BE2C (cell line): ENCODE measurements at regions not wholly inside any gene's neighbourhood (a gene's known extent, or its start where the extent isn't known, plus 50 kb on each side); places are given as distances from the start of the nearest gene placed in this dataset.

ENCODE experiments used
- DNase-seq: peaks from one replicate; pipeline ENCODE4 v3.0.0-alpha.2; 2020
- H3K27me3 ChIP-seq: fragments of 250-450 bp; sonication (Bioruptor Pico); 2 replicates; pipeline ENCODE4 v1.5.1; 2020; ENCODE audit warnings: mild to moderate bottlenecking
- H3K36me3 ChIP-seq: fragments of 250-450 bp; sonication (Bioruptor Pico); 2 replicates; pipeline ENCODE4 v1.5.1; 2020; ENCODE audit warnings: mild to moderate bottlenecking
- H3K4me1 ChIP-seq: fragments of 250-450 bp; sonication (Bioruptor Pico); 2 replicates; pipeline ENCODE4 v1.5.1; 2020
- H3K4me3 ChIP-seq: 2 replicates; pipeline ENCODE4 v1.5.1; 2011; ENCODE audit warnings: low read depth, low read length
- H3K9me3 ChIP-seq: fragments of 250-450 bp; sonication (Bioruptor Pico); 2 replicates; pipeline ENCODE4 v1.5.1; 2020
- CTCF ChIP-seq: IDR thresholded peaks from 2 replicates; pipeline ENCODE4 v1.5.1; 2012; ENCODE audit warnings: mild to moderate bottlenecking, low read depth, low read length

DNA sequence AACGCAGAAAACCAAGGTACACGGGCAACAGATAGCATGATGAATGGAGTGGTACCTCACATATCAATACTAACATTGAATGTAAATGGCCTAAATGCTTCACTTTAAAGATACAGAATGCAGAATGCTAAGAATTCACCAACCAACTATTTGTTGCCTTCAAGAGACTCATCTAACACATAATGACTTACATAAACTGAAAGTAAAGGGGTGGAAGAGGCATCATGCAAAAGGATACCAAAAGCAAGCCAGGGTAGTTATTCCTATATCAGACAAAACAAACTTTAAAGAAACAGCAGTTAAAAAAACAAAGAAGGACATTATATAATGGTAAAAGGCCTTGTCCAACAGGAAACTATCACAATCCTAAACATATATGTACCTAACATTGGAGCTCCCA, 137.1 kb upstream of the APP start:
- no peaks in the 10 kb centered on the region for H3K36me3 ChIP-seq
- TF ChIP-seq CTCF: no peak
- no peaks in the 10 kb centered on the region for H3K4me1 ChIP-seq
- H3K27me3 ChIP-seq: no peaks in the 10 kb centered on the region
- no peak for DNase-seq
- H3K4me3 ChIP-seq: no peak overlapping the region
- no peaks in the 10 kb centered on the region for H3K9me3 ChIP-seq

GRCh38 chr21:26297851-26298250, 127.3 kb upstream of the APP start:
- no peak overlapping the region for H3K4me3 ChIP-seq
- no peaks in the 10 kb centered on the region for H3K4me1 ChIP-seq
- no peak for DNase-seq
- no peaks in the 10 kb centered on the region; the same call in 1 of the 2 replicates for H3K9me3 ChIP-seq
- no peaks in the 10 kb centered on the region for H3K36me3 ChIP-seq
- TF ChIP-seq CTCF: no peak
- H3K27me3 ChIP-seq: no peaks in the 10 kb centered on the region

GRCh38 chr21:26293141-26293946, 122.8 kb upstream of the APP start:
- no peaks in the 10 kb centered on the region for H3K27me3 ChIP-seq
- no peaks in the 10 kb centered on the region for H3K4me1 ChIP-seq
- H3K36me3 ChIP-seq: no peaks in the 10 kb centered on the region
- H3K4me3 ChIP-seq: no peak overlapping the region
- no peak for TF ChIP-seq CTCF
- no peaks in the 10 kb centered on the region; the same call in 1 of the 2 replicates for H3K9me3 ChIP-seq
- no peak for DNase-seq

- no peaks in the 10 kb centered on the region for H3K36me3 ChIP-seq
- no peaks in the 10 kb centered on the region for H3K4me1 ChIP-seq
- H3K4me3 ChIP-seq: no peak overlapping the region
- H3K27me3 ChIP-seq: no peaks in the 10 kb centered on the region
- H3K9me3 ChIP-seq: no peaks in the 10 kb centered on the region
- no peak for DNase-seq
- TF ChIP-seq CTCF: no peak
Observed at GRCh38 chr21:26288026-26288425, 117.5 kb upstream of the APP start.

GRCh38 chr21:26284531-26284930, 114.0 kb upstream of the APP start:
- TF ChIP-seq CTCF: no peak
- H3K9me3 ChIP-seq: no peaks in the 10 kb centered on the region
- H3K36me3 ChIP-seq: no peaks in the 10 kb centered on the region
- peaks cover 19% of the 10 kb centered on the region for H3K4me1 ChIP-seq
- no peak overlapping the region for H3K4me3 ChIP-seq
- no peaks in the 10 kb centered on the region for H3K27me3 ChIP-seq
- DNase-seq: no peak

DNA sequence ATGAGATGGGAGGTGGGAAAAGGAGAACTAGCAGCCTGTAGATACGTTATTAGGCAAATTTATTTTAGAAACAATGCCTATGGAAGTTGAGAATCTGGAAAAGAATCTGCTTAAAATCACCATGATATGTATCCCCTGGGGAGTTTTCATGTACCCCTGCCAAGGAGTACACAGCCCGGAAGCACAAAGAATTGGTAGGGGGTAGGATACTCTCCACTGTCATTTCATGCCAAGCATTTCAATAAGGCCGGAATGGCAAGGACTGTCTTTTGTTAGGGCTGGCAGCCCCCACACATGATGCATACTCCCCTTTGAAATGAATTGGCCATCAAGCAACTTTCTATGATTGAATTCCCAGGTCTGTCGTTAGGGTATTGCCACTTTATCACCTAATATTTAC, 111.5 kb upstream of the APP start:
- TF ChIP-seq CTCF: no peak
- Histone ChIP-seq H3K27me3 (no peaks in the 10 kb centered on the region), H3K9me3 (no peaks in the 10 kb centered on the region), H3K36me3 (no peaks in the 10 kb centered on the region), H3K4me3 (no peak overlapping the region), H3K4me1 (peaks cover 19% of the 10 kb centered on the region)
- DNase-seq: no peak
